ENCODE measurements at regions not wholly inside any gene's neighbourhood (a gene's known extent, or its start where the extent isn't known, plus 50 kb on each side); places are given as distances from the start of the nearest gene placed in this dataset.

- no peak for DNase-seq (ENCODE audit: low read depth, low spot score)
These were observed 142.7 kb upstream of the RBMS3 start for GRCh38 chr3:29138171-29138570.

- no peak for DNase-seq (ENCODE audit: low read depth, low spot score)
These were observed 140.2 kb upstream of the RBMS3 start for GRCh38 chr3:29140666-29141065.

- no peak for DNase-seq (ENCODE audit: low read depth, low spot score)
These were observed 139.5 kb upstream of the RBMS3 start for GRCh38 chr3:29141197-29141917.

- DNase-seq (ENCODE audit: low read depth, low spot score), result no peak
These were observed 139.0 kb upstream of the RBMS3 start for GRCh38 chr3:29141918-29142275.

GRCh38 chr3:29143151-29143550 is 137.7 kb upstream of the RBMS3 start:
- DNase-seq (ENCODE audit: low read depth, low spot score), result no peak

GRCh38 chr3:29144361-29144760 is 136.5 kb upstream of the RBMS3 start:
- no peak for DNase-seq (ENCODE audit: low read depth, low spot score)

GRCh38 chr3:29144807-29145206 is 136.1 kb upstream of the RBMS3 start:
- no peak for DNase-seq (ENCODE audit: low read depth, low spot score)

GRCh38 chr3:29145360-29145759 is 135.5 kb upstream of the RBMS3 start:
- DNase-seq (ENCODE audit: low read depth, low spot score), result no peak

GRCh38 chr3:29152379-29152778 is 128.5 kb upstream of the RBMS3 start:
- no peak for DNase-seq (ENCODE audit: low read depth, low spot score)

- DNase-seq (ENCODE audit: low read depth, low spot score), result no peak
These were observed 127.1 kb upstream of the RBMS3 start for GRCh38 chr3:29153811-29154210.

GRCh38 chr3:29156086-29156715 is 124.7 kb upstream of the RBMS3 start:
- DNase-seq (ENCODE audit: low read depth, low spot score), result no peak

GRCh38 chr3:29164825-29165224 is 116.0 kb upstream of the RBMS3 start:
- no peak for DNase-seq (ENCODE audit: low read depth, low spot score)

- no peak for DNase-seq (ENCODE audit: low read depth, low spot score)
These were observed 113.7 kb upstream of the RBMS3 start for GRCh38 chr3:29167180-29167579.

- no peak for DNase-seq (ENCODE audit: low read depth, low spot score)
These were observed 112.8 kb upstream of the RBMS3 start for GRCh38 chr3:29168081-29168480.

- DNase-seq (ENCODE audit: low read depth, low spot score), result no peak
These were observed 112.2 kb upstream of the RBMS3 start for GRCh38 chr3:29168696-29169095.

GRCh38 chr3:29169451-29169850 is 111.4 kb upstream of the RBMS3 start:
- no peak for DNase-seq (ENCODE audit: low read depth, low spot score)

- DNase-seq (ENCODE audit: low read depth, low spot score), result no peak
These were observed 109.6 kb upstream of the RBMS3 start for GRCh38 chr3:29171043-29171990.

- no peak for DNase-seq (ENCODE audit: low read depth, low spot score)
These were observed 104.4 kb upstream of the RBMS3 start for GRCh38 chr3:29176501-29176900.

GRCh38 chr3:29178809-29179793 is 101.8 kb upstream of the RBMS3 start:
- no peak for DNase-seq (ENCODE audit: low read depth, low spot score)

GRCh38 chr3:29181149-29181780 is 99.6 kb upstream of the RBMS3 start:
- DNase-seq (ENCODE audit: low read depth, low spot score), result no peak

GRCh38 chr3:29181872-29182271 is 99.0 kb upstream of the RBMS3 start:
- DNase-seq (ENCODE audit: low read depth, low spot score), result no peak

Data from iPS DF 19.7 (cell line).